ENCODE measurements at regions not wholly inside any gene's neighbourhood (a gene's known extent, or its start where the extent isn't known, plus 50 kb on each side); places are given as distances from the start of the nearest gene placed in this dataset.
"Not testable (repeated sequence)": the region's sequence is repeated elsewhere in the genome, so short reads cannot be mapped to it uniquely, and the experiment has no call there.

GRCh38 chr6:155638200-155638599 is 182.6 kb upstream of the NOX3 start:
- no peak overlapping the region for H3K27ac Mint-ChIP-seq
- DNase-seq (no peak), ATAC-seq (no peak)
- H3K9me3 ChIP-seq (ENCODE audit: control insufficient read depth in 2 of 3, low read length in 3 of 3), result no peaks in the 10 kb centered on the region
- H3K9me3 Mint-ChIP-seq, result peaks cover 0 to 21% (median 9%) of the 10 kb centered on the region in 11 donors
- H3K4me3 Mint-ChIP-seq, result no peak overlapping the region
- POLR2A ChIA-PET, result interaction anchor here (0.7 kb wide), 1 partner anchor 54 kb away, joined by 3 read pairs; no protein-coding TSS in a partner anchor
- no peak overlapping the region for H3K27ac ChIP-seq (ENCODE audit: low read depth, low read length)
- H3K4me1 Mint-ChIP-seq, result no peaks in the 10 kb centered on the region
- no peaks in the 10 kb centered on the region for H3K4me1 ChIP-seq (ENCODE audit: control insufficient read depth in 2 of 2, insufficient read depth in 2 of 2, low read length in 2 of 2)
- H3K4me3 ChIP-seq (ENCODE audit: low read length), result no peak overlapping the region
- CTCF ChIA-PET, result no interaction called here
- H3K36me3 ChIP-seq (ENCODE audit: control insufficient read depth in 2 of 3, insufficient read depth in 3 of 3, low read length in 3 of 3), result no peaks in the 10 kb centered on the region
- intact Hi-C loops (cut with micrococcal nuclease), result no loop called here
- H3K27me3 Mint-ChIP-seq, result no peaks in the 10 kb centered on the region
- H3K36me3 Mint-ChIP-seq, result peaks cover 0 to 4% (median 0%) of the 10 kb centered on the region in 5 donors
- H3K27me3 ChIP-seq (ENCODE audit: control insufficient read depth in 2 of 2, insufficient read depth in 2 of 2, low read length in 2 of 2), result no peaks in the 10 kb centered on the region

- no peak for DNase-seq
- Mint-ChIP-seq H3K9me3 (peaks cover 0 to 8% (median 0%) of the 10 kb centered on the region in 11 donors), H3K36me3 (peaks cover 0 to 4% (median 0%) of the 10 kb centered on the region in 5 donors), H3K27me3 (no peaks in the 10 kb centered on the region), H3K4me1 (no peaks in the 10 kb centered on the region), H3K27ac (no peak overlapping the region), H3K4me3 (no peak overlapping the region)
- Histone ChIP-seq H3K27me3 (ENCODE audit: control insufficient read depth in 2 of 2, insufficient read depth in 2 of 2, low read length in 2 of 2) (no peaks in the 10 kb centered on the region), H3K27ac (ENCODE audit: low read depth, low read length) (no peak overlapping the region), H3K36me3 (ENCODE audit: control insufficient read depth in 2 of 3, insufficient read depth in 3 of 3, low read length in 3 of 3) (no peaks in the 10 kb centered on the region), H3K4me1 (ENCODE audit: control insufficient read depth in 2 of 2, insufficient read depth in 2 of 2, low read length in 2 of 2) (no peaks in the 10 kb centered on the region), H3K4me3 (ENCODE audit: low read length) (no peak overlapping the region), H3K9me3 (ENCODE audit: control insufficient read depth in 2 of 3, low read length in 3 of 3) (no peaks in the 10 kb centered on the region)
- ChIA-PET CTCF (no interaction called here), POLR2A (no interaction called here)
- ATAC-seq, result no peak
- intact Hi-C loops (cut with micrococcal nuclease), result no loop called here
Measured at GRCh38 chr6:155635416-155635815, 179.8 kb upstream of the NOX3 start.

GRCh38 chr6:155630085-155630484 is 174.4 kb upstream of the NOX3 start:
- ChIA-PET CTCF (no interaction called here), POLR2A (no interaction called here)
- DNase-seq (no peak), ATAC-seq (no peak)
- H3K27ac Mint-ChIP-seq, result no peak overlapping the region
- Histone ChIP-seq H3K27ac (ENCODE audit: low read depth, low read length) (no peak overlapping the region), H3K36me3 (ENCODE audit: control insufficient read depth in 2 of 3, insufficient read depth in 3 of 3, low read length in 3 of 3) (no peaks in the 10 kb centered on the region), H3K27me3 (ENCODE audit: control insufficient read depth in 2 of 2, insufficient read depth in 2 of 2, low read length in 2 of 2) (no peaks in the 10 kb centered on the region), H3K9me3 (ENCODE audit: control insufficient read depth in 2 of 3, low read length in 3 of 3) (no peaks in the 10 kb centered on the region), H3K4me1 (ENCODE audit: control insufficient read depth in 2 of 2, insufficient read depth in 2 of 2, low read length in 2 of 2) (no peaks in the 10 kb centered on the region), H3K4me3 (ENCODE audit: low read length) (no peak overlapping the region)
- peaks cover 0 to 4% (median 0%) of the 10 kb centered on the region in 5 donors for H3K36me3 Mint-ChIP-seq
- intact Hi-C loops (cut with micrococcal nuclease), result no loop called here
- H3K4me3 Mint-ChIP-seq, result no peak overlapping the region
- peaks cover 0 to 10% (median 0%) of the 10 kb centered on the region in 11 donors for H3K9me3 Mint-ChIP-seq
- H3K4me1 Mint-ChIP-seq, result peaks cover 0 to 4% (median 0%) of the 10 kb centered on the region in 7 donors
- H3K27me3 Mint-ChIP-seq, result peaks cover 0 to 3% (median 0%) of the 10 kb centered on the region in 5 donors

GRCh38 chr6:155629652-155630051 is 174.0 kb upstream of the NOX3 start:
- no peaks in the 10 kb centered on the region for H3K9me3 ChIP-seq (ENCODE audit: control insufficient read depth in 2 of 3, low read length in 3 of 3)
- ChIA-PET CTCF (no interaction called here), POLR2A (no interaction called here)
- no peaks in the 10 kb centered on the region for H3K4me1 ChIP-seq (ENCODE audit: control insufficient read depth in 2 of 2, insufficient read depth in 2 of 2, low read length in 2 of 2)
- intact Hi-C loops (cut with micrococcal nuclease), result no loop called here
- Mint-ChIP-seq H3K36me3 (peaks cover 0 to 4% (median 0%) of the 10 kb centered on the region in 5 donors), H3K27me3 (peaks cover 0 to 3% (median 0%) of the 10 kb centered on the region in 5 donors), H3K4me3 (no peak overlapping the region), H3K9me3 (peaks cover 0 to 10% (median 0%) of the 10 kb centered on the region in 11 donors), H3K27ac (no peak overlapping the region), H3K4me1 (peaks cover 0 to 4% (median 0%) of the 10 kb centered on the region in 7 donors)
- no peaks in the 10 kb centered on the region for H3K27me3 ChIP-seq (ENCODE audit: control insufficient read depth in 2 of 2, insufficient read depth in 2 of 2, low read length in 2 of 2)
- H3K4me3 ChIP-seq (ENCODE audit: low read length), result no peak overlapping the region
- H3K36me3 ChIP-seq (ENCODE audit: control insufficient read depth in 2 of 3, insufficient read depth in 3 of 3, low read length in 3 of 3), result no peaks in the 10 kb centered on the region
- no peak for DNase-seq
- no peak overlapping the region for H3K27ac ChIP-seq (ENCODE audit: low read depth, low read length)
- ATAC-seq, result no peak

GRCh38 chr6:155628306-155628705 is 172.7 kb upstream of the NOX3 start:
- no peaks in the 10 kb centered on the region for H3K4me1 ChIP-seq (ENCODE audit: control insufficient read depth in 2 of 2, insufficient read depth in 2 of 2, low read length in 2 of 2)
- peak overlapping the region in 1 of 9 donors; percentile 83 for H3K27ac Mint-ChIP-seq
- peaks cover 0 to 3% (median 0%) of the 10 kb centered on the region in 5 donors for H3K27me3 Mint-ChIP-seq
- no peaks in the 10 kb centered on the region for H3K36me3 ChIP-seq (ENCODE audit: control insufficient read depth in 2 of 3, insufficient read depth in 3 of 3, low read length in 3 of 3)
- H3K36me3 Mint-ChIP-seq, result peaks cover 0 to 4% (median 0%) of the 10 kb centered on the region in 5 donors
- H3K9me3 ChIP-seq (ENCODE audit: control insufficient read depth in 2 of 3, low read length in 3 of 3), result no peaks in the 10 kb centered on the region
- H3K4me3 ChIP-seq (ENCODE audit: low read length), result no peak overlapping the region
- CTCF ChIA-PET, result no interaction called here
- H3K4me1 Mint-ChIP-seq, result peaks cover 0 to 9% (median 4%) of the 10 kb centered on the region in 7 donors
- POLR2A ChIA-PET, result no interaction called here
- H3K4me3 Mint-ChIP-seq, result no peak overlapping the region
- H3K27ac ChIP-seq (ENCODE audit: low read depth, low read length), result no peak overlapping the region
- ATAC-seq (no peak), DNase-seq (peak in 1 of 9 donors; percentile 23)
- peaks cover 0 to 10% (median 0%) of the 10 kb centered on the region in 11 donors for H3K9me3 Mint-ChIP-seq
- intact Hi-C loops (cut with micrococcal nuclease), result no loop called here
- H3K27me3 ChIP-seq (ENCODE audit: control insufficient read depth in 2 of 2, insufficient read depth in 2 of 2, low read length in 2 of 2), result no peaks in the 10 kb centered on the region

GRCh38 chr6:155627722-155628212 is 172.1 kb upstream of the NOX3 start:
- ATAC-seq; H3K4me1 ChIP-seq (ENCODE audit: control insufficient read depth in 2 of 2, insufficient read depth in 2 of 2, low read length in 2 of 2); POLR2A ChIA-PET; H3K27me3 ChIP-seq (ENCODE audit: control insufficient read depth in 2 of 2, insufficient read depth in 2 of 2, low read length in 2 of 2); H3K4me3 ChIP-seq (ENCODE audit: low read length); DNase-seq; H3K27ac ChIP-seq (ENCODE audit: low read depth, low read length); H3K4me1 Mint-ChIP-seq; H3K4me3 Mint-ChIP-seq; H3K9me3 ChIP-seq (ENCODE audit: control insufficient read depth in 2 of 3, low read length in 3 of 3); H3K36me3 Mint-ChIP-seq; intact Hi-C loops (cut with micrococcal nuclease); H3K36me3 ChIP-seq (ENCODE audit: control insufficient read depth in 2 of 3, insufficient read depth in 3 of 3, low read length in 3 of 3); CTCF ChIA-PET; H3K9me3 Mint-ChIP-seq; H3K27me3 Mint-ChIP-seq: not testable (repeated sequence)
- peak overlapping the region in 2 of 9 donors; percentile 68 to 83 for H3K27ac Mint-ChIP-seq

GRCh38 chr6:155623450-155624178 is 168.0 kb upstream of the NOX3 start:
- H3K27me3 Mint-ChIP-seq, result peaks cover 0 to 8% (median 0%) of the 10 kb centered on the region in 5 donors
- peaks cover 0 to 7% (median 0%) of the 10 kb centered on the region in 11 donors for H3K9me3 Mint-ChIP-seq
- no peak overlapping the region for H3K4me3 Mint-ChIP-seq
- no peaks in the 10 kb centered on the region for H3K9me3 ChIP-seq (ENCODE audit: control insufficient read depth in 2 of 3, low read length in 3 of 3)
- ATAC-seq (no peak), DNase-seq (no peak)
- no peak overlapping the region for H3K27ac Mint-ChIP-seq
- H3K36me3 Mint-ChIP-seq, result no peaks in the 10 kb centered on the region
- no peaks in the 10 kb centered on the region for H3K36me3 ChIP-seq (ENCODE audit: control insufficient read depth in 2 of 3, insufficient read depth in 3 of 3, low read length in 3 of 3)
- no peaks in the 10 kb centered on the region for H3K27me3 ChIP-seq (ENCODE audit: control insufficient read depth in 2 of 2, insufficient read depth in 2 of 2, low read length in 2 of 2)
- intact Hi-C loops (cut with micrococcal nuclease), result no loop called here
- H3K4me1 Mint-ChIP-seq, result peaks cover 0 to 9% (median 4%) of the 10 kb centered on the region in 7 donors
- ChIA-PET CTCF (no interaction called here), POLR2A (no interaction called here)
- H3K4me3 ChIP-seq (ENCODE audit: low read length), result no peak overlapping the region
- H3K27ac ChIP-seq (ENCODE audit: low read depth, low read length), result no peak overlapping the region
- no peaks in the 10 kb centered on the region for H3K4me1 ChIP-seq (ENCODE audit: control insufficient read depth in 2 of 2, insufficient read depth in 2 of 2, low read length in 2 of 2)

Data from naive thymus-derived CD4-positive, alpha-beta T cell (primary cell).